Mesendoderm (in vitro differentiated cells): ENCODE measurements at regions not wholly inside any gene's neighbourhood (a gene's known extent, or its start where the extent isn't known, plus 50 kb on each side); places are given as distances from the start of the nearest gene placed in this dataset.

ENCODE experiments used
- DNase-seq: peaks from one replicate; pipeline ENCODE4 v3.0.0; 2013
- H2AK5ac ChIP-seq: 2 replicates; pipeline ENCODE4 v1.6.1; 2013; ENCODE audit warnings: low read length, inconsistent platforms
- H2BK120ac ChIP-seq: 2 replicates; pipeline ENCODE4 v1.6.1; 2013; ENCODE audit warnings: low read depth, mild to moderate bottlenecking, low read length, moderate library complexity, mixed read lengths
- H2BK15ac ChIP-seq: replicated peaks from 2 replicates; pipeline ENCODE4 v1.6.1; 2013; ENCODE audit warnings: low read depth, mild to moderate bottlenecking, moderate library complexity
- H2BK5ac ChIP-seq: 2 replicates; pipeline ENCODE4 v1.6.1; 2013; ENCODE audit warnings: low read length, inconsistent platforms
- H3K18ac ChIP-seq: 2 replicates; pipeline ENCODE4 v1.6.1; 2013; ENCODE audit warnings: mild to moderate bottlenecking, low read length, mixed read lengths
- H3K23ac ChIP-seq: one replicate; pipeline ENCODE4 v1.6.1; 2013; ENCODE audit warnings: low read length
- H3K27ac ChIP-seq: 2 replicates; pipeline ENCODE4 v1.5.1; 2013; ENCODE audit warnings: low read depth, mild to moderate bottlenecking, inconsistent platforms, low read length, moderate library complexity
- H3K27me3 ChIP-seq: 2 replicates; pipeline ENCODE4 v1.6.1; 2013; ENCODE audit warnings: low read length, control low read depth, mild to moderate bottlenecking, inconsistent platforms; ENCODE audit not compliant: insufficient read depth, poor library complexity
- H3K36me3 ChIP-seq: 2 replicates; pipeline ENCODE4 v1.6.1; 2013; ENCODE audit warnings: low read length, inconsistent platforms; ENCODE audit not compliant: control insufficient read depth, insufficient read depth
- H3K4ac ChIP-seq: one replicate; pipeline ENCODE4 v1.6.1; 2013; ENCODE audit warnings: low read depth, mild to moderate bottlenecking, low read length, moderate library complexity
- H3K4me1 ChIP-seq: 2 replicates; pipeline ENCODE4 v1.6.1; 2013; ENCODE audit warnings: low read depth, low read length, inconsistent platforms; ENCODE audit not compliant: control insufficient read depth
- H3K4me2 ChIP-seq: 2 replicates; pipeline ENCODE4 v1.6.1; 2013; ENCODE audit warnings: low read length
- H3K4me3 ChIP-seq: 2 replicates; pipeline ENCODE4 v1.5.1; 2013; ENCODE audit warnings: mild to moderate bottlenecking, low read length
- H3K56ac ChIP-seq: one replicate; pipeline ENCODE4 v1.6.1; 2013; ENCODE audit warnings: low read length
- H3K79me1 ChIP-seq: 2 replicates; pipeline ENCODE4 v1.6.1; 2013; ENCODE audit warnings: low read length, inconsistent platforms
- H3K79me2 ChIP-seq: 2 replicates; pipeline ENCODE4 v1.6.1; 2013; ENCODE audit warnings: mild to moderate bottlenecking, low read length; ENCODE audit not compliant: control insufficient read depth, insufficient read depth
- H3K9ac ChIP-seq: 2 replicates; pipeline ENCODE4 v1.6.1; 2013; ENCODE audit warnings: low read length, inconsistent platforms
- H4K5ac ChIP-seq: one replicate; pipeline ENCODE4 v1.6.1; 2013; ENCODE audit warnings: low read length
- H4K8ac ChIP-seq: one replicate; pipeline ENCODE4 v1.6.1; 2013; ENCODE audit warnings: low read depth, mild to moderate bottlenecking, control low read depth, low read length, moderate library complexity
- WGBS: extraction: QIAGEN DNeasy Blood & Tissue Kit; methylation state at CpG from one replicate; pipeline ENCODE4 v1.1.7; 2013; ENCODE audit warnings: low lambda C conversion rate, missing lambda C conversion rate; ENCODE audit not compliant: insufficient coverage; ENCODE audit errors: extremely low coverage; 5-methylcytosine and 5-hydroxymethylcytosine counted together

GRCh38 chr6:9172096-9172495, 736.8 kb upstream of the SLC35B3 start:
- no peak overlapping the region for H3K27ac ChIP-seq
- H2BK120ac ChIP-seq = no peak overlapping the region
- no peak overlapping the region for H3K4ac ChIP-seq
- no peak overlapping the region for H3K4me2 ChIP-seq
- H4K8ac ChIP-seq = no peak overlapping the region
- H3K4me1 ChIP-seq = no peaks in the 10 kb centered on the region
- no CpG with 5 or more reads among the region's 1 CpG for WGBS
- no peak overlapping the region for H3K23ac ChIP-seq
- no peak overlapping the region for H3K56ac ChIP-seq
- no peak overlapping the region for H3K4me3 ChIP-seq
- H2AK5ac ChIP-seq = no peak overlapping the region
- H3K9ac ChIP-seq = no peak overlapping the region
- no peaks in the 10 kb centered on the region for H3K79me2 ChIP-seq
- no peaks in the 10 kb centered on the region for H3K36me3 ChIP-seq
- no peak overlapping the region for H2BK5ac ChIP-seq
- no peak overlapping the region for H3K18ac ChIP-seq
- no peak overlapping the region for H2BK15ac ChIP-seq
- no peaks in the 10 kb centered on the region for H3K27me3 ChIP-seq
- no peak overlapping the region for H4K5ac ChIP-seq
- no peaks in the 10 kb centered on the region for H3K79me1 ChIP-seq
- no peak for DNase-seq

- Histone ChIP-seq H3K4me3 (no peak overlapping the region), H3K36me3 (no peaks in the 10 kb centered on the region), H4K5ac (no peak overlapping the region), H3K79me2 (no peaks in the 10 kb centered on the region), H3K18ac (no peak overlapping the region), H2BK5ac (no peak overlapping the region), H3K9ac (no peak overlapping the region), H3K4me2 (no peak overlapping the region), H4K8ac (no peak overlapping the region), H2BK15ac (no peak overlapping the region), H3K4me1 (no peaks in the 10 kb centered on the region), H3K56ac (no peak overlapping the region), H3K27ac (no peak overlapping the region), H3K23ac (no peak overlapping the region), H3K79me1 (no peaks in the 10 kb centered on the region), H3K27me3 (no peaks in the 10 kb centered on the region), H2AK5ac (no peak overlapping the region), H3K4ac (no peak overlapping the region), H2BK120ac (no peak overlapping the region)
- WGBS = no CpG with 5 or more reads among the region's 1 CpG
- DNase-seq = no peak
Measured at GRCh38 chr6:9168669-9169068, 733.3 kb upstream of the SLC35B3 start.

GRCh38 chr6:9161731-9162130, 726.4 kb upstream of the SLC35B3 start:
- Histone ChIP-seq H3K27me3 (no peaks in the 10 kb centered on the region), H3K4me2 (no peak overlapping the region), H3K23ac (no peak overlapping the region), H3K79me1 (no peaks in the 10 kb centered on the region), H3K18ac (no peak overlapping the region), H3K4me1 (no peaks in the 10 kb centered on the region), H3K36me3 (no peaks in the 10 kb centered on the region), H3K4ac (no peak overlapping the region), H2BK120ac (no peak overlapping the region), H3K27ac (no peak overlapping the region), H3K4me3 (no peak overlapping the region), H4K5ac (no peak overlapping the region), H4K8ac (no peak overlapping the region), H3K9ac (no peak overlapping the region), H3K56ac (no peak overlapping the region), H2AK5ac (no peak overlapping the region), H2BK15ac (no peak overlapping the region), H3K79me2 (no peaks in the 10 kb centered on the region), H2BK5ac (no peak overlapping the region)
- DNase-seq = no peak

GRCh38 chr6:9159051-9159450, 723.7 kb upstream of the SLC35B3 start:
- H2BK15ac ChIP-seq = no peak overlapping the region
- H4K8ac ChIP-seq = no peak overlapping the region
- no peak overlapping the region for H2BK120ac ChIP-seq
- no peak overlapping the region for H3K4me2 ChIP-seq
- H3K4me1 ChIP-seq = no peaks in the 10 kb centered on the region
- H3K79me2 ChIP-seq = no peaks in the 10 kb centered on the region
- no CpG with 5 or more reads among the region's 3 CpGs for WGBS
- no peaks in the 10 kb centered on the region for H3K79me1 ChIP-seq
- no peak overlapping the region for H3K18ac ChIP-seq
- no peak overlapping the region for H4K5ac ChIP-seq
- no peak overlapping the region for H3K56ac ChIP-seq
- H2BK5ac ChIP-seq = no peak overlapping the region
- H3K27me3 ChIP-seq = no peaks in the 10 kb centered on the region
- no peak overlapping the region for H3K4ac ChIP-seq
- no peak overlapping the region for H3K4me3 ChIP-seq
- H3K27ac ChIP-seq = no peak overlapping the region
- H3K9ac ChIP-seq = no peak overlapping the region
- DNase-seq = no peak
- no peak overlapping the region for H2AK5ac ChIP-seq
- H3K36me3 ChIP-seq = no peaks in the 10 kb centered on the region
- no peak overlapping the region for H3K23ac ChIP-seq

- H3K27ac ChIP-seq = no peak overlapping the region
- no peak overlapping the region for H3K4ac ChIP-seq
- no peak overlapping the region for H2BK120ac ChIP-seq
- H2BK5ac ChIP-seq = no peak overlapping the region
- no peak overlapping the region for H3K56ac ChIP-seq
- no peaks in the 10 kb centered on the region for H3K4me1 ChIP-seq
- WGBS = no CpG with 5 or more reads among the region's 3 CpGs
- H4K5ac ChIP-seq = no peak overlapping the region
- no peak overlapping the region for H2BK15ac ChIP-seq
- no peaks in the 10 kb centered on the region for H3K79me2 ChIP-seq
- H3K36me3 ChIP-seq = no peaks in the 10 kb centered on the region
- H3K23ac ChIP-seq = no peak overlapping the region
- no peaks in the 10 kb centered on the region for H3K27me3 ChIP-seq
- no peaks in the 10 kb centered on the region for H3K79me1 ChIP-seq
- H2AK5ac ChIP-seq = no peak overlapping the region
- DNase-seq = no peak
- H4K8ac ChIP-seq = no peak overlapping the region
- no peak overlapping the region for H3K4me3 ChIP-seq
- H3K18ac ChIP-seq = no peak overlapping the region
- H3K9ac ChIP-seq = no peak overlapping the region
- no peak overlapping the region for H3K4me2 ChIP-seq
Measured at GRCh38 chr6:9155836-9156235, 720.5 kb upstream of the SLC35B3 start.

- WGBS = no CpG with 5 or more reads among the region's 4 CpGs
- Histone ChIP-seq H3K4ac (no peak overlapping the region), H3K79me2 (no peaks in the 10 kb centered on the region), H2BK5ac (no peak overlapping the region), H3K4me3 (no peak overlapping the region), H3K9ac (no peak overlapping the region), H2AK5ac (no peak overlapping the region), H3K79me1 (no peaks in the 10 kb centered on the region), H4K8ac (no peak overlapping the region), H2BK120ac (no peak overlapping the region), H3K4me2 (no peak overlapping the region), H4K5ac (no peak overlapping the region), H3K27ac (no peak overlapping the region), H3K36me3 (no peaks in the 10 kb centered on the region), H3K18ac (no peak overlapping the region), H3K56ac (no peak overlapping the region), H3K23ac (no peak overlapping the region), H2BK15ac (no peak overlapping the region), H3K4me1 (no peaks in the 10 kb centered on the region), H3K27me3 (no peaks in the 10 kb centered on the region)
- DNase-seq = no peak
Measured at GRCh38 chr6:9143140-9143539, 707.8 kb upstream of the SLC35B3 start.
